IMR-90 (cell line): ENCODE measurements at regions not wholly inside any gene's neighbourhood (a gene's known extent, or its start where the extent isn't known, plus 50 kb on each side); places are given as distances from the start of the nearest gene placed in this dataset.

Experiments
- ATAC-seq: fragments of 200-7000 bp; cut with Tn5 transposase; 2 replicates; pipeline ENCODE4 v1.9.1; 2020; ENCODE audit warnings: low read depth, mild to moderate bottlenecking, moderate library complexity
- BruUV-seq: library from RNA; stranded (reverse); fragments of 400-500 nt; replicated peaks from 2 replicates; lab custom pipeline; 2021; lab: Mats Ljungman, UMichigan
- CTCF ChIA-PET: fragments of 300-600 bp; formaldehyde crosslinking; extraction: SDS; loops from one replicate; lab custom pipeline; 2021; ENCODE audit warnings: antibody characterized with exemption; lab: Yijun Ruan, JAX
- POLR2A ChIA-PET: fragments of 300-600 bp; sonication (Branson Sonifier 250); formaldehyde crosslinking; loops from one replicate; lab custom pipeline; 2022; ENCODE audit warnings: antibody characterized with exemption; ENCODE audit not compliant: unreplicated experiment; lab: Charles Lee
- DNase-seq: peaks from one replicate; pipeline ENCODE4 v3.0.0; 2013
- H2AFZ ChIP-seq: replicated peaks from 2 replicates; pipeline ENCODE3; 2013; ENCODE audit warnings: low read length, mild to moderate bottlenecking; ENCODE audit not compliant: poor library complexity
- H2AK5ac ChIP-seq: 2 replicates; pipeline ENCODE4 v1.6.1; 2013; ENCODE audit warnings: low read depth, low read length, inconsistent platforms
- H2AK9ac ChIP-seq: replicated peaks from 2 replicates; pipeline ENCODE3; 2013; ENCODE audit warnings: mild to moderate bottlenecking, low read depth, low read length, moderate library complexity; ENCODE audit not compliant: poor library complexity
- H2BK120ac ChIP-seq: 2 replicates; pipeline ENCODE4 v1.6.1; 2013; ENCODE audit warnings: low read depth, low read length, inconsistent platforms
- H2BK15ac ChIP-seq: 3 replicates; pipeline ENCODE4 v1.6.1; 2013; ENCODE audit warnings: low read depth, low read length, inconsistent platforms
- H2BK20ac ChIP-seq: 2 replicates; pipeline ENCODE4 v1.6.1; 2013; ENCODE audit warnings: low read depth, mild to moderate bottlenecking, inconsistent platforms, low read length, moderate library complexity
- H2BK5ac ChIP-seq: 2 replicates; pipeline ENCODE4 v1.6.1; 2013; ENCODE audit warnings: mild to moderate bottlenecking, low read depth, low read length, inconsistent platforms; ENCODE audit not compliant: poor library complexity, severe bottlenecking
- H3K14ac ChIP-seq: replicated peaks from 2 replicates; pipeline ENCODE4 v1.6.1; 2013; ENCODE audit warnings: low read depth, low read length, inconsistent platforms
- H3K18ac ChIP-seq: 2 replicates; pipeline ENCODE4 v1.6.1; 2013; ENCODE audit warnings: low read depth, low read length, control low read depth
- H3K23ac ChIP-seq: 2 replicates; pipeline ENCODE4 v1.6.1; 2013; ENCODE audit warnings: low read depth, low read length, inconsistent platforms
- H3K27ac ChIP-seq: 2 replicates; pipeline ENCODE4 v1.5.1; 2013; ENCODE audit warnings: mild to moderate bottlenecking, control low read depth, low read length; ENCODE audit not compliant: insufficient read depth
- H3K27me3 ChIP-seq: 2 replicates; pipeline ENCODE4 v1.6.1; 2013; ENCODE audit warnings: low read length; ENCODE audit not compliant: control insufficient read depth, insufficient read depth
- H3K36me3 ChIP-seq: 2 replicates; pipeline ENCODE4 v1.6.1; 2013; ENCODE audit warnings: low read length, mixed read lengths; ENCODE audit not compliant: control insufficient read depth, insufficient read depth
- H3K4ac ChIP-seq: 2 replicates; pipeline ENCODE4 v1.6.1; 2013; ENCODE audit warnings: low read depth, low read length, inconsistent platforms
- H3K4me1 ChIP-seq: 2 replicates; pipeline ENCODE4 v1.6.1; 2013; ENCODE audit warnings: low read length, mixed read lengths; ENCODE audit not compliant: control insufficient read depth, insufficient read depth
- H3K4me2 ChIP-seq: 2 replicates; pipeline ENCODE4 v1.6.1; 2013; ENCODE audit warnings: low read depth, mild to moderate bottlenecking, control low read depth, low read length, moderate library complexity
- H3K4me3 ChIP-seq: 2 replicates; pipeline ENCODE4 v1.5.1; 2013; ENCODE audit warnings: low read depth, mild to moderate bottlenecking, control low read depth, low read length, moderate library complexity; ENCODE audit not compliant: insufficient read depth
- H3K56ac ChIP-seq: 2 replicates; pipeline ENCODE4 v1.6.1; 2013; ENCODE audit warnings: low read length, inconsistent platforms; ENCODE audit not compliant: insufficient read depth; ENCODE audit errors: extremely low read depth
- H3K79me1 ChIP-seq, 2 experiments: 2 replicates each; pipeline ENCODE4 v1.6.1; 2013; ENCODE audit warnings: low read length in 2 of 2, inconsistent platforms in 1 of 2, low read depth in 1 of 2
- H3K9ac ChIP-seq: 2 replicates; pipeline ENCODE4 v1.6.1; 2013; ENCODE audit warnings: low read depth, low read length, control low read depth
- H3K9me1 ChIP-seq: 2 replicates; pipeline ENCODE4 v1.6.1; 2013; ENCODE audit warnings: low read length, inconsistent platforms; ENCODE audit not compliant: insufficient read depth
- H3K9me3 ChIP-seq: 2 replicates; pipeline ENCODE4 v1.6.1; 2013; ENCODE audit warnings: low read length; ENCODE audit not compliant: control insufficient read depth, insufficient read depth
- H4K20me1 ChIP-seq: 2 replicates; pipeline ENCODE4 v1.6.1; 2013; ENCODE audit warnings: low read length, inconsistent platforms; ENCODE audit not compliant: insufficient read depth
- H4K5ac ChIP-seq: 2 replicates; pipeline ENCODE4 v1.6.1; 2013; ENCODE audit warnings: mild to moderate bottlenecking, low read depth, low read length, control low read depth
- H4K8ac ChIP-seq, 2 experiments: 2 replicates each; pipeline ENCODE4 v1.6.1; 2013; ENCODE audit warnings: low read depth in 2 of 2, low read length in 2 of 2, control low read depth in 1 of 2, inconsistent platforms in 1 of 2
- H4K91ac ChIP-seq: 2 replicates; pipeline ENCODE4 v1.6.1; 2013; ENCODE audit warnings: low read depth, low read length, inconsistent platforms; ENCODE audit not compliant: insufficient read depth
- CHD1 ChIP-seq: IDR thresholded peaks from 2 replicates; pipeline ENCODE4 v1.6.1; 2012; ENCODE audit warnings: low read depth, low read length, improper control_type of control experiment
- MAFK ChIP-seq: IDR thresholded peaks from 2 replicates; pipeline ENCODE4 v1.6.1; 2012; ENCODE audit warnings: low read depth, low read length, improper control_type of control experiment
- RCOR1 ChIP-seq: IDR thresholded peaks from 2 replicates; pipeline ENCODE4 v1.6.1; 2012; ENCODE audit warnings: mild to moderate bottlenecking, low read length, improper control_type of control experiment; ENCODE audit not compliant: insufficient replicate concordance
- WGBS, 2 experiments: methylation state at CpG; one replicate each; pipeline versions ENCODE4 v1.1.5 to v1.1.7; 2013; ENCODE audit warnings: missing lambda C conversion rate in 2 of 2; ENCODE audit not compliant: insufficient read length in 1 of 2; ENCODE audit errors: extremely low coverage in 2 of 2; 5-methylcytosine and 5-hydroxymethylcytosine counted together
- dilution Hi-C: fragments of 300-500 bp; cut with HindIII; formaldehyde crosslinking; loops from one replicate; pipeline ENCODE4 v1.14.3; 2018; ENCODE audit warnings: low sequenced_read_pairs; ENCODE audit not compliant: unreplicated experiment
- in situ Hi-C: fragments of 300-500 bp; cut with MboI; formaldehyde crosslinking; loops from 3 replicates; pipeline ENCODE4 v1.14.3; 2019; ENCODE audit warnings: low sequenced_read_pairs, inconsistent platforms, mixed read lengths
- intact Hi-C: fragments of 100-400 bp; cut with micrococcal nuclease; formaldehyde crosslinking; loops from 2 replicates; pipeline ENCODE4 v1.10.0; 2022

DNA sequence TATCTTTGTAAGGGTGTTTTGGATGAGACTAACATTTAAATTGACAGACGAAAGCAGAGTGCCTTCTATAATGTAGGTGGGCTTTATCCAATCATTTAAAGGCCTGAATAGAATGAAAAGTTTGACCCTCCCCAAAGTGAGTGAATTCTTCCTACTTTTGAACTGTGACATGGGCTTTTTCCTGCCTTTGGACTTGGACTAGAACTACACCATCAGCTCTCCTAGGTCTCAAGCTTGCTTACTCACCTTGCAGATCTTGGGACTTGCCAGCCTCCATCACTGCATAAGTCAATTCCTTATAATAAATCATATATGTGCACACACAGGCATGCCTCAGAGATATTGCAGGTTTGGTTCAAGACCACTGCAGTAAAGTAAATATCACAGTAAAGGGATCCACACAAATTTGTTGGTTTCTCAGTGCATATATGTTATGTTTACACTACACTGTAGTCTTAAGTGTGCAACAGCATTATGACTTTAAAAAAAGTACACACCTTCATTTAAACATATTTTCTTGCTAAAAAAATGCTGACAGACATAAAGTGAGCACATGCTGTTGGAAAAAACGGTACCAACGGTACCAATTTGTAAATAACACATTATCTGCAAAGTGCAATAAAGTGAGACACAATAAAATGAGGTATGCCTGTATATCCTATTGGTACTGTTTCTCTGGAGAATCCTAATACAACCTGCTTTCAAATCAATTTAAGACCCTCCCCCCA, 51.6 kb upstream of the ATF3 start:
- Histone ChIP-seq H3K79me1 (peaks cover 0 to 7% of the 10 kb centered on the region in 2 experiments; a peak in 1 of 4 replicates), H3K4me3 (no peak overlapping the region), H3K9ac (no peak overlapping the region), H3K18ac (no peak overlapping the region), H3K4ac (no peak overlapping the region), H4K5ac (no peak overlapping the region), H4K91ac (no peak overlapping the region), H3K23ac (no peak overlapping the region), H2AFZ (no peak overlapping the region), H3K27ac (no peak overlapping the region), H2AK5ac (no peak overlapping the region), H4K8ac (no peak overlapping the region), H3K9me3 (no peaks in the 10 kb centered on the region; the same call in 1 of the 2 replicates), H3K9me1 (peaks cover 9% of the 10 kb centered on the region), H3K4me1 (peaks cover 7% of the 10 kb centered on the region), H2AK9ac (no peak overlapping the region), H3K27me3 (no peaks in the 10 kb centered on the region), H2BK5ac (no peak overlapping the region), H4K20me1 (no peaks in the 10 kb centered on the region), H3K14ac (no peak overlapping the region), H3K56ac (no peak overlapping the region), H2BK15ac (no peak overlapping the region), H3K4me2 (no peak overlapping the region), H2BK20ac (no peak overlapping the region), H3K36me3 (no peaks in the 10 kb centered on the region), H2BK120ac (no peak overlapping the region)
- no peak for ATAC-seq
- ChIA-PET POLR2A (no interaction called here), CTCF (no interaction called here)
- intact Hi-C loops (loop anchor here (5.0 kb wide), 2 partner anchors 35 to 80 kb away; no protein-coding TSS in a partner anchor), in situ Hi-C loops (no loop called here), dilution Hi-C loops (no loop called here)
- TF ChIP-seq MAFK (peak; percentile 45), RCOR1 (no peak), CHD1 (no peak)
- DNase-seq, result no peak
- BruUV-seq, result no TSS peak
- no CpG with 5 or more reads among the region's 3 CpGs for WGBS, 2 experiments
